ENCODE measurements at regions not wholly inside any gene's neighbourhood (a gene's known extent, or its start where the extent isn't known, plus 50 kb on each side); places are given as distances from the start of the nearest gene placed in this dataset.

DNA sequence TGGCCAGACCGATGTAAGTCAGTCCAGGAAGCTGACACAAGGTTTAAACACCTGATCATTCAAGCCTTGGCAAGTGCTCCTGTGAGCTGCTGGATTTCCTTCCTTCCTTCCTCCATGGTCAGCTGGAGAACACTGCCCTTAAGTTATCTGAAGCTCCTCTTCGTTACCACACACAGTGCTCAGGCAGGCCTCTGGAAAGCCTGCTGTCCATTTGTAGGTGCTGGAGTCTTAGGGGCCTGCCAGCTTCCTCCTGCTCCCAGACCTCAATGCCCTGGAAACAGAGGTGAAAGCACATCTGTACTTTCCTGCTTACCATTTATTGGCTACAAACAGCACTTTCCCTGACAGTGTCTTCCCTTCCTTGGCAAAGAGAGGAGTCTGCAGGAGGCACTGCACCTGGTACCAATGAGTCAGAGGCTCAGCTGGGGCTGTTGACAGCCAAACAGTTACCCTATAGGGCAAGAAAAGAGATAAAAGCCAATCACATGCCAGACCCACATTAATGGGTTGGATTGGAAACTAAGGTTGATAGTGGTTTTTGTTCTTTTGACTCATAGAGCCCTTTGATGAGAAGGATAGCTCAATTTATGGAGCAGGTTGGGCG lies 72.6 kb upstream of the PUM3 start:
- DNase-seq = peak; percentile 1

DNA sequence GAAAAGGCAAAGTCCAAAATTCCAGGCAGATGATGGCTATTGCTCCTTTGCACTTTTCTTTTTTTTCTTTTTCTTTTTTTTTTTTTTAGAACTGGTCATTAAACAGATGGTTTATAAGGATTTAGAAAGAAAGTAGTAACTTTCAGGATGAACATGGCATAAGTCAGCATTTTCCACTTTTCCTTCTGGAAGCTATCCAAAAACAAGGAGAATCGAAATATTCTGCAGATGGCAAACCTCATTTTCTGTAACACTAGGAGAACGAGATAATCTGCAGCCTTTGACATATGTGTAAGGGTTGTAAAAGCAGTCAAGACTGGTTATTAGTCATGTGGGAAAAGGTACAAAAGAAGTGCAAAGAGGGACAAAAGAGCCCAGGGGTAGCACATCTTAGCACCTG lies 69.1 kb upstream of the PUM3 start:
- no peak for DNase-seq

DNA sequence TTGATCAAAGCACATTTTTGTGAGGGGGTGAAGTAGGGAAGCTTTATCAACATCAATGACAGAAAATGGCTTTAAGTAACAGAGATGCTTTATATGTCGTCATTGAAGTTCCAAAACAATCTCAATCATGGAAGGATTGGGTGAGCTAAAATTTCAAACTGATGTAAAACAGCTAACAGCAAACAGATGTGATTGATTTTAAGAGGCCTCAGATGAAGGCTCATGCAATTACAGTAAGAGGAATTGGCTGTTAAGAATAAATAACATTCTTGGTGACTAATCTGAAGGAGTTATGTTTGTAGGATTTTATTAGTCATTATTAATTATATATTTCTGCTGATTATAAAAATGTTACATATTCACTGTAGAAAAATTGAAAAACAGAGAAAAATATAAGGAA lies 63.5 kb upstream of the PUM3 start:
- DNase-seq = no peak

DNA sequence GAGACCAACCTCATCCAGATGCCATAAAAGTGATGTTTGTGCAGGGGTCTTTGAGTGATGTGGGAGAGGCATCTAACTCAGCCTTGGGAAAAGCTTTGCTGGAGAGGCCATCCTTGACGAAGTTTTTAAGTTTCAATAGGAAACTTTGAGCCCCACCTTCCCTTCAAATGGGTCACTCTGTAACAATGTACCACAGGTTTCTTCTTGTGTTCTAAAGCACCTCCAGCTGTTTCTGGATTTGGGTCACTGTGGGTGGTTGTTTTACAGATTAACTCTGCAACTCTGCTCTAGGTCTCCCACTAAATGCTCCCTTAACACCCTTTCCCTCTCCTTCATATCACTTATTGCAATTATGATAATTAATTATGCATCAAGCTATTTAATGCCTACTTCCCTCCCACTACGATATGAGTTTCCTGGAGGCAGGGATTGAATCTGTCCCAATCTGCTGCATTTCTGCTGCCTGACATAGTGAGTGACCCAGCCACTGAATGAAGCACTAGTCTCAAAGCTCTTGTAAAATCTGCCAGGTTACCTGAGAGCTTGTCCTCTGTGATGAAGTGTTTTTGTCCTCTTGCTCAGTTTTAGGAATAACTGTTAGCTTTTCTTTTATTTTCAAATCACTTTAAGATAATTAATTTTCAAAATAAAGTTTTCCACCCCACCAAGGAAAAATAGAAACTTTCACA lies 60.5 kb upstream of the PUM3 start:
- no peak for DNase-seq

Measured in tongue (tissue), 1 donor.